IMR-90 (cell line): ENCODE measurements at regions not wholly inside any gene's neighbourhood (a gene's known extent, or its start where the extent isn't known, plus 50 kb on each side); places are given as distances from the start of the nearest gene placed in this dataset.

Experiments
- CTCF ChIP-seq: conservative IDR thresholded peaks from 2 replicates; pipeline ENCODE4 v1.5.1; 2012; ENCODE audit warnings: mild to moderate bottlenecking, low read depth, low read length, improper control_type of control experiment
- MAFK ChIP-seq: IDR thresholded peaks from 2 replicates; pipeline ENCODE4 v1.6.1; 2012; ENCODE audit warnings: low read depth, low read length, improper control_type of control experiment
- POLR2A ChIP-seq: IDR thresholded peaks from 2 replicates; pipeline ENCODE4 v1.6.1; 2012; ENCODE audit warnings: mild to moderate bottlenecking, low read depth, low read length
- RAD21 ChIP-seq: IDR thresholded peaks from 2 replicates; pipeline ENCODE4 v1.6.1; 2012; ENCODE audit warnings: low read length, improper control_type of control experiment
- RFX5 ChIP-seq: IDR thresholded peaks from 2 replicates; pipeline ENCODE4 v1.8.0; 2012; ENCODE audit warnings: low read depth, mild to moderate bottlenecking, low read length, moderate library complexity
- USF2 ChIP-seq: fragments of 150-350 bp; IDR thresholded peaks from 2 replicates; pipeline ENCODE4 v1.6.1; 2017; ENCODE audit warnings: mild to moderate bottlenecking, antibody characterized with exemption, low read length, low read depth

- TF ChIP-seq CTCF: no peak
- TF ChIP-seq MAFK: no peak
- TF ChIP-seq POLR2A: no peak
- no peak for TF ChIP-seq USF2
- no peak for TF ChIP-seq RAD21
- TF ChIP-seq RFX5: no peak
Observed at GRCh38 chr7:41847151-41847550, 144.3 kb upstream of the INHBA start.
